K562 (cell line): ENCODE measurements at regions not wholly inside any gene's neighbourhood (a gene's known extent, or its start where the extent isn't known, plus 50 kb on each side); places are given as distances from the start of the nearest gene placed in this dataset.

Experiments used
- ARHGAP35 ChIP-seq: fragments of 450-650 bp; IDR thresholded peaks from 2 replicates; pipeline ENCODE4 v1.6.1; 2018; ENCODE audit not compliant: partially characterized antibody
- BRF1 ChIP-seq: IDR thresholded peaks from 3 replicates; pipeline ENCODE4 v1.6.1; 2011; ENCODE audit warnings: borderline replicate concordance, mild to moderate bottlenecking; ENCODE audit not compliant: insufficient read length; ENCODE audit errors: extremely low read depth
- CREM ChIP-seq: IDR thresholded peaks from 2 replicates; pipeline ENCODE4 v1.6.1; 2014; ENCODE audit warnings: antibody characterized with exemption, low read depth
- CTCF ChIP-seq, 3 experiments: IDR thresholded peaks in 2 of 3; conservative IDR thresholded peaks in 1 of 3; 2 replicates each; pipeline ENCODE4 v1.5.1; 2011 to 2012; ENCODE audit warnings: low read length in 3 of 3, mild to moderate bottlenecking in 3 of 3, control low read depth in 2 of 3, improper control_type of control experiment in 1 of 3, inconsistent platforms in 1 of 3, low read depth in 1 of 3, mixed read lengths in 1 of 3, moderate library complexity in 1 of 3; ENCODE audit not compliant: insufficient read depth in 2 of 3
- FOXJ3 ChIP-seq: sonication (generic); formaldehyde crosslinking; IDR thresholded peaks from 2 replicates; pipeline ENCODE4 v1.4.0; 2020; ENCODE audit warnings: mild to moderate bottlenecking, missing genetic modification reagents
- HNRNPK ChIP-seq: fragments of 200-400 bp; formaldehyde crosslinking; IDR thresholded peaks from one replicate; pipeline ENCODE4 v1.6.1; 2018; ENCODE audit warnings: mild to moderate bottlenecking, low read depth, low read length; ENCODE audit not compliant: poor library complexity, severe bottlenecking
- MCM2 ChIP-seq: fragments of 450-650 bp; IDR thresholded peaks from 2 replicates; pipeline ENCODE4 v1.6.1; 2017; ENCODE audit warnings: low read depth, mild to moderate bottlenecking
- PCBP1 ChIP-seq: fragments of 200-400 bp; formaldehyde crosslinking; IDR thresholded peaks from 2 replicates; pipeline ENCODE4 v1.6.1; 2018; ENCODE audit warnings: mild to moderate bottlenecking, low read depth, low read length; ENCODE audit not compliant: poor library complexity, severe bottlenecking
- POLR2A ChIP-seq: fragments of 450-650 bp; conservative IDR thresholded peaks from 2 replicates; pipeline ENCODE4 v1.6.1; 2016
- REST ChIP-seq, 2 experiments: fragments of 450-650 bp; formaldehyde crosslinking in 1 of 2; IDR thresholded peaks; 2 replicates each; pipeline versions ENCODE4 v1.4.0 to v1.6.1; 2014 to 2020; ENCODE audit warnings: mild to moderate bottlenecking in 2 of 2, borderline replicate concordance in 1 of 2, low read depth in 1 of 2
- SP2 ChIP-seq: IDR thresholded peaks from 2 replicates; pipeline ENCODE4 v1.6.1; 2011; ENCODE audit warnings: mild to moderate bottlenecking, low read depth, low read length, moderate library complexity; ENCODE audit not compliant: poor library complexity, severe bottlenecking; ENCODE audit errors: extremely low read depth
- ZNF57 ChIP-seq: fragments of 450-650 bp; formaldehyde crosslinking; IDR thresholded peaks from 2 replicates; pipeline ENCODE4 v1.4.0; 2020; ENCODE audit warnings: mild to moderate bottlenecking, moderate library complexity
- TF ChIP-seq, protein P1 (sequence below): sonication (generic); formaldehyde crosslinking; IDR thresholded peaks from 2 replicates; pipeline ENCODE4 v1.4.0; 2020; ENCODE audit warnings: mild to moderate bottlenecking, missing genetic modification reagents

DNA sequence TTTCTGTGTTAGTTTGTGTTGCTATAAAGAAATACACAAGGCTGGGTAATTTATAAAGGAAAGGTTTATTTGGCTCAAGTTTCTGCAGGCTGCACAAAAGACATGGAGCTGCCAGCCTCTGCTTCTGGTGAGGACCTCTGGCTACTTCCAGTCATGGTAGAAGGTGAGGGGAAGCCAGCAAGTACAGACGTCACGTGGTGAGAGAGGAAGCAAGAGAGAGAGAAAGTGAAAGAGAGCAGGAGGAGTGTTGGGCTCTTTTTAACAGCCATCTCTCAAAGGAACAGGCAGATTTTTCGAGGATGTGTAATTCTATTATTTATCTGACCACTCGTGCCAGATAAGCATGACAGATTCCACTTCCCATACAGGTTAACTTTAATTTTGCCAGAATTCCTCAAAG, 1199.1 kb downstream of the ADGRL3 start:
- TF ChIP-seq CTCF (IDR thresholded peaks at IDR 0.05 in 2 of 3, conservative IDR thresholded peaks at IDR 0.05 in 1 of 3; ENCODE audit: insufficient read depth in 2 of 3, low read depth in 1 of 3, low read length in 3 of 3) (no peak), ZNF57 (no peak), REST (IDR thresholded peaks at IDR 0.05; ENCODE audit: borderline replicate concordance) (no peak), REST (CRISPR knock-in tag; IDR thresholded peaks at IDR 0.05; ENCODE audit: low read depth) (no peak), PCBP1 (no peak), SP2 (no peak), POLR2A (no peak), BRF1 (no peak), HNRNPK (no peak), FOXJ3 (CRISPR knock-in tag) (no peak), CREM (no peak), ARHGAP35 (no peak), MCM2 (no peak)
- TF ChIP-seq, protein P1, sequence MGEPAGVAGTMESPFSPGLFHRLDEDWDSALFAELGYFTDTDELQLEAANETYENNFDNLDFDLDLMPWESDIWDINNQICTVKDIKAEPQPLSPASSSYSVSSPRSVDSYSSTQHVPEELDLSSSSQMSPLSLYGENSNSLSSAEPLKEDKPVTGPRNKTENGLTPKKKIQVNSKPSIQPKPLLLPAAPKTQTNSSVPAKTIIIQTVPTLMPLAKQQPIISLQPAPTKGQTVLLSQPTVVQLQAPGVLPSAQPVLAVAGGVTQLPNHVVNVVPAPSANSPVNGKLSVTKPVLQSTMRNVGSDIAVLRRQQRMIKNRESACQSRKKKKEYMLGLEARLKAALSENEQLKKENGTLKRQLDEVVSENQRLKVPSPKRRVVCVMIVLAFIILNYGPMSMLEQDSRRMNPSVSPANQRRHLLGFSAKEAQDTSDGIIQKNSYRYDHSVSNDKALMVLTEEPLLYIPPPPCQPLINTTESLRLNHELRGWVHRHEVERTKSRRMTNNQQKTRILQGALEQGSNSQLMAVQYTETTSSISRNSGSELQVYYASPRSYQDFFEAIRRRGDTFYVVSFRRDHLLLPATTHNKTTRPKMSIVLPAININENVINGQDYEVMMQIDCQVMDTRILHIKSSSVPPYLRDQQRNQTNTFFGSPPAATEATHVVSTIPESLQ: no peak
